ENCODE measurements at regions not wholly inside any gene's neighbourhood (a gene's known extent, or its start where the extent isn't known, plus 50 kb on each side); places are given as distances from the start of the nearest gene placed in this dataset.

DNA sequence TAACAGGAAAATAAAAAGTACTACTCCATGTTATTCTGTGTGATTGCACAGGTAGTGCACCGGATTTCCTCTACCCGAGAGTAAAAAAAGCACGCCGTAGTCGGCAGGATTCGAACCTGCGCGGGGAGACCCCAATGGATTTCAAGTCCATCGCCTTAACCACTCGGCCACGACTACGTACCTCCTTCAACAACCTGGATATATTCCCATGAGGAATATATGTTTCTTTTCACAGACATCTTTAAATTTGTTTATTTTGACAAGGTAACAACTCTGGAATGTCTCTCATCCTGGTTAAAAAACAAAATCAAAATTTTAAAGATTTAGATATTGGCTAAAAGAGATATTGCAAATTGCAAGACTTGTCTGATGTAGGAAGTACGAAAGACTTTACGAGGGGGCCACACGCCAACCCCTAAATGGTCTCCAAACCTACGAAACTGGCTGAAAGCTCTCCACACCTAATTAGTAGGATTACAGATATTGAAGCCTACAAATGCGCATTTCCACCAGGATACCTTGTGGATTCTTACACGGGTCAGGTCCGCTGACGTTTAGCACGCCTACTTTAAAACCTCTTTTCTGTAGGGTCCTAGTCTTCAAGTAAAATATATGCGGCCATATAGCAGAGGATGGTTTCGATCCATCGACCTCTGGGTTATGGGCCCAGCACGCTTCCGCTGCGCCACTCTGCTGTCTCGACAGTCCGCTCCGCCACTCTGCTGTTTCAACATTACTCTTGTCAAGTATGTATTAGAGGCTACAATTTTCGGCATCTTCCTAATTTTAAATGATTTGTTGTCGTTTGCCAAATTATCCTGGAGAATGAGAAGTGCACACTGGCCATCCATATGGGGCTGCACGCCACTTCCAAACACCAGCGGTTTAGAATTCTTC lies 52.2 kb upstream of the BTN3A2 start:
- no peaks in the 10 kb centered on the region for H3K36me3 ChIP-seq (replicated peaks)
- H3K27me3 ChIP-seq (replicated peaks), result no peaks in the 10 kb centered on the region
- no peak for TF ChIP-seq CTCF (IDR thresholded peaks at IDR 0.05; ENCODE audit: low read depth, low read length, missing control alignments)
- in situ Hi-C loops (cut with HindIII; ENCODE audit: low pct_ligation_motif_present, low sequenced_read_pairs), result no loop called here
- DNase-seq, result peak; percentile 93
- H3K4me3 ChIP-seq (ENCODE audit: low read depth, low read length), result peak overlapping the region; percentile 64
- H3K27ac ChIP-seq, result no peak overlapping the region
